Neural cell (in vitro differentiated cells): ENCODE measurements at regions not wholly inside any gene's neighbourhood (a gene's known extent, or its start where the extent isn't known, plus 50 kb on each side); places are given as distances from the start of the nearest gene placed in this dataset.

Experiments
- H2AFZ ChIP-seq: fragments of 200-600, 300-800 bp; sonication (generic), shearing (Covaris generic); 2 replicates; pipeline ENCODE4 v1.6.0; 2014; ENCODE audit warnings: low read depth, mild to moderate bottlenecking, antibody characterized with exemption, low read length, moderate library complexity
- H3F3A ChIP-seq: fragments of 200-600 bp; shearing (Covaris generic); 2 replicates; pipeline ENCODE4 v1.6.1; 2016; ENCODE audit warnings: mild to moderate bottlenecking, moderate library complexity, mixed read lengths, antibody characterized with exemption, low read length; ENCODE audit not compliant: insufficient read depth, poor library complexity, severe bottlenecking
- H3K27ac ChIP-seq: fragments of 200-600, 300-800 bp; sonication (generic), shearing (Covaris generic); 2 replicates; pipeline ENCODE4 v1.5.1; 2014; ENCODE audit warnings: mild to moderate bottlenecking, low read length, moderate library complexity
- H3K27me3 ChIP-seq: fragments of 300-800, 200-600 bp; sonication (generic), shearing (Covaris generic); 2 replicates; pipeline ENCODE4 v1.6.0; 2014; ENCODE audit warnings: mild to moderate bottlenecking, low read depth, low read length, moderate library complexity; ENCODE audit not compliant: insufficient read depth
- H3K36me3 ChIP-seq: fragments of 300-800, 200-600 bp; sonication (generic), shearing (Covaris generic); 2 replicates; pipeline ENCODE4 v1.5.1; 2014; ENCODE audit warnings: mild to moderate bottlenecking, antibody characterized with exemption, low read length, moderate library complexity; ENCODE audit not compliant: insufficient read depth
- H3K4me2 ChIP-seq: fragments of 300-800, 200-600 bp; sonication (generic), shearing (Covaris generic); 2 replicates; pipeline ENCODE4 v1.6.0; 2014; ENCODE audit warnings: mild to moderate bottlenecking, low read length
- H3K4me3 ChIP-seq: fragments of 300-800, 200-600 bp; sonication (generic), shearing (Covaris generic); 2 replicates; pipeline ENCODE4 v1.5.1; 2014; ENCODE audit warnings: mild to moderate bottlenecking, low read length, moderate library complexity
- H3K79me2 ChIP-seq: fragments of 200-600 bp; shearing (Covaris generic); replicated peaks from 2 replicates; pipeline ENCODE4 v1.6.0; 2014; ENCODE audit warnings: mild to moderate bottlenecking, low read length, moderate library complexity; ENCODE audit not compliant: insufficient read depth
- H3K9ac ChIP-seq: fragments of 300-800, 200-600 bp; sonication (generic), shearing (Covaris generic); 2 replicates; pipeline ENCODE4 v1.6.1; 2016; ENCODE audit warnings: mild to moderate bottlenecking, low read length, mixed read lengths
- H3K9me2 ChIP-seq: fragments of 200-600 bp; shearing (Covaris generic); 2 replicates; pipeline ENCODE4 v1.6.1; 2016; ENCODE audit warnings: mild to moderate bottlenecking, low read length, mixed read lengths; ENCODE audit not compliant: insufficient read depth
- H3K9me3 ChIP-seq: fragments of 200-600, 300-800 bp; sonication (generic), shearing (Covaris generic); 2 replicates; pipeline ENCODE4 v1.6.1; 2016; ENCODE audit warnings: mild to moderate bottlenecking, mixed run types, low read length, moderate library complexity, mixed read lengths
- H4K20me1 ChIP-seq: fragments of 200-600 bp; shearing (Covaris generic); 2 replicates; pipeline ENCODE4 v1.6.1; 2016; ENCODE audit warnings: mild to moderate bottlenecking, mixed run types; ENCODE audit not compliant: insufficient read depth
- CTCF ChIP-seq: fragments of 450-650 bp; IDR thresholded peaks from 2 replicates; pipeline ENCODE4 v1.5.1; 2014; ENCODE audit warnings: antibody characterized with exemption, mild to moderate bottlenecking, moderate library complexity; ENCODE audit not compliant: poor library complexity, severe bottlenecking
- EP300 ChIP-seq: fragments of 450-650 bp; conservative IDR thresholded peaks from 2 replicates; pipeline ENCODE4 v1.6.1; 2014; ENCODE audit warnings: antibody characterized with exemption, mild to moderate bottlenecking, moderate library complexity; ENCODE audit not compliant: poor library complexity, severe bottlenecking
- EZH2 ChIP-seq: fragments of 200-600, 300-800 bp; shearing (Covaris generic), sonication (generic); IDR thresholded peaks from 2 replicates; pipeline ENCODE4 v1.6.1; 2014; ENCODE audit warnings: antibody characterized with exemption, low read length, borderline replicate concordance, mild to moderate bottlenecking; ENCODE audit not compliant: insufficient read depth, poor library complexity, severe bottlenecking
- MXI1 ChIP-seq: fragments of 450-650 bp; conservative IDR thresholded peaks from 2 replicates; pipeline ENCODE4 v1.6.1; 2014; ENCODE audit warnings: antibody characterized with exemption, mild to moderate bottlenecking; ENCODE audit not compliant: poor library complexity, severe bottlenecking
- POLR2AphosphoS5 ChIP-seq: IDR thresholded peaks from 2 replicates; pipeline ENCODE4 v1.6.1; 2012
- RAD21 ChIP-seq: fragments of 450-650 bp; conservative IDR thresholded peaks from 2 replicates; pipeline ENCODE4 v1.6.1; 2014; ENCODE audit warnings: antibody characterized with exemption, mild to moderate bottlenecking, moderate library complexity
- REST ChIP-seq: IDR thresholded peaks from 2 replicates; pipeline ENCODE4 v1.6.1; 2012; ENCODE audit warnings: borderline replicate concordance
- SMC3 ChIP-seq: fragments of 450-650 bp; conservative IDR thresholded peaks from 2 replicates; pipeline ENCODE4 v1.6.1; 2014; ENCODE audit warnings: antibody characterized with exemption, mild to moderate bottlenecking, moderate library complexity; ENCODE audit not compliant: poor library complexity
- TAF1 ChIP-seq: IDR thresholded peaks from 2 replicates; pipeline ENCODE4 v1.6.1; 2012; ENCODE audit warnings: low read depth

DNA sequence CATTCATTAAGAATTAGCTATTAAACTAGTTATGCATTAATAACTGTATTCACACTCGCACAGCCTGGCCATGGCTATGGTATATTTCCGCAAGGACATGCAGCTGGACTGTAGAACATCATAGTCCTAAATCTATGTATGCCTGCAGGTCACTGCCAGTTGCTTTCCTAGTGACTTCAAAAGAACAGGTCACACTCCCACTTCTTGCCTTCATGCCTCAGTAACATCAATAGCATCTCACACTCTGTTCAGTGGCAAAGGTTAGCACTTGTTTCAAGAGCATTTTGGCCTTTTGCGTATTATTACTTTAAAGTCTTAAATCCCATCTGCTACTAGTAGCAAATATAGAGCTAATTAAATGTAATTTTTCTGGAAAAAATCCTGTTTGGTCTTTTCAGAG is 131.4 kb upstream of the DCC start:
- no peaks in the 10 kb centered on the region for H3K9me2 ChIP-seq
- no peaks in the 10 kb centered on the region for H3K9me3 ChIP-seq
- no peak overlapping the region for H3K27ac ChIP-seq
- H3F3A ChIP-seq: no peaks in the 10 kb centered on the region
- no peak overlapping the region for H3K4me3 ChIP-seq
- no peak overlapping the region for H3K9ac ChIP-seq
- no peak overlapping the region for H2AFZ ChIP-seq
- H3K27me3 ChIP-seq: no peaks in the 10 kb centered on the region
- no peaks in the 10 kb centered on the region for H3K36me3 ChIP-seq
- no peaks in the 10 kb centered on the region for H3K79me2 ChIP-seq
- H3K4me2 ChIP-seq: no peak overlapping the region
- TF ChIP-seq REST: no peak
- no peak for TF ChIP-seq EZH2
- no peak for TF ChIP-seq MXI1
- no peak for TF ChIP-seq POLR2AphosphoS5
- TF ChIP-seq RAD21: no peak
- TF ChIP-seq CTCF: no peak
- no peak for TF ChIP-seq EP300
- TF ChIP-seq TAF1: no peak
- H4K20me1 ChIP-seq: no peaks in the 10 kb centered on the region

- Histone ChIP-seq H3K27ac (no peak overlapping the region), H3K4me2 (no peak overlapping the region), H3F3A (no peaks in the 10 kb centered on the region), H3K27me3 (no peaks in the 10 kb centered on the region), H3K4me3 (no peak overlapping the region), H3K9me3 (no peaks in the 10 kb centered on the region), H4K20me1 (no peaks in the 10 kb centered on the region), H3K79me2 (no peaks in the 10 kb centered on the region), H3K9me2 (no peaks in the 10 kb centered on the region), H3K9ac (no peak overlapping the region), H3K36me3 (no peaks in the 10 kb centered on the region), H2AFZ (no peak overlapping the region)
- no peak for TF ChIP-seq RAD21
- no peak for TF ChIP-seq REST
- TF ChIP-seq EP300: no peak
- TF ChIP-seq SMC3: no peak
- TF ChIP-seq EZH2: no peak
- TF ChIP-seq CTCF: no peak
- TF ChIP-seq MXI1: no peak
- no peak for TF ChIP-seq POLR2AphosphoS5
Measured at GRCh38 chr18:52216109-52216508, 123.9 kb upstream of the DCC start.
